GM18867 (cell line): ENCODE measurements at regions not wholly inside any gene's neighbourhood (a gene's known extent, or its start where the extent isn't known, plus 50 kb on each side); places are given as distances from the start of the nearest gene placed in this dataset.

Experiments used
- ATAC-seq: cut with Tn5 transposase; IDR thresholded peaks from one replicate; pipeline ENCODE4 v1.9.1; 2021; ENCODE audit warnings: mild to moderate bottlenecking, moderate library complexity; ENCODE audit not compliant: unreplicated experiment

GRCh38 chr2:13066676-13067075 lies 349.9 kb downstream of the TRIB2 start:
- ATAC-seq, result no peak

GRCh38 chr2:13067508-13067907 lies 350.8 kb downstream of the TRIB2 start:
- ATAC-seq, result no peak

GRCh38 chr2:13089971-13090370 lies 373.2 kb downstream of the TRIB2 start:
- ATAC-seq, result no peak

- no peak for ATAC-seq
Measured at GRCh38 chr2:13091455-13091854, 374.7 kb downstream of the TRIB2 start.

- ATAC-seq, result no peak
Measured at GRCh38 chr2:13091861-13092378, 375.2 kb downstream of the TRIB2 start.

- no peak for ATAC-seq
Measured at GRCh38 chr2:13093416-13093991, 376.8 kb downstream of the TRIB2 start.

- no peak for ATAC-seq
Measured at GRCh38 chr2:13102397-13103063, 385.8 kb downstream of the TRIB2 start.

- ATAC-seq, result no peak
Measured at GRCh38 chr2:13103151-13103550, 386.4 kb downstream of the TRIB2 start.

GRCh38 chr2:13103778-13104493 lies 387.2 kb downstream of the TRIB2 start:
- no peak for ATAC-seq

GRCh38 chr2:13104723-13105122 lies 388.0 kb downstream of the TRIB2 start:
- ATAC-seq, result no peak

GRCh38 chr2:13106302-13106701 lies 389.6 kb downstream of the TRIB2 start:
- no peak for ATAC-seq

- ATAC-seq, result no peak
Measured at GRCh38 chr2:13109516-13109915, 392.8 kb downstream of the TRIB2 start.

GRCh38 chr2:13110825-13111224 lies 394.1 kb downstream of the TRIB2 start:
- no peak for ATAC-seq

GRCh38 chr2:13113002-13113401 lies 396.3 kb downstream of the TRIB2 start:
- no peak for ATAC-seq

- ATAC-seq, result no peak
Measured at GRCh38 chr2:13114391-13114790, 397.7 kb downstream of the TRIB2 start.

GRCh38 chr2:13115643-13116042 lies 398.9 kb downstream of the TRIB2 start:
- no peak for ATAC-seq

- ATAC-seq, result no peak
Measured at GRCh38 chr2:13121096-13121495, 404.4 kb downstream of the TRIB2 start.

GRCh38 chr2:13128139-13128538 lies 411.4 kb downstream of the TRIB2 start:
- ATAC-seq, result no peak

GRCh38 chr2:13135369-13135768 lies 418.6 kb downstream of the TRIB2 start:
- ATAC-seq, result no peak

GRCh38 chr2:13135856-13136255 lies 419.1 kb downstream of the TRIB2 start:
- no peak for ATAC-seq

- no peak for ATAC-seq
Measured at GRCh38 chr2:13137679-13138078, 420.9 kb downstream of the TRIB2 start.

- ATAC-seq, result no peak
Measured at GRCh38 chr2:13141315-13141714, 424.6 kb downstream of the TRIB2 start.
